IMR-90 (cell line): ENCODE measurements at regions not wholly inside any gene's neighbourhood (a gene's known extent, or its start where the extent isn't known, plus 50 kb on each side); places are given as distances from the start of the nearest gene placed in this dataset.
"Not testable (repeated sequence)": the region's sequence is repeated elsewhere in the genome, so short reads cannot be mapped to it uniquely, and the experiment has no call there.

Experiments used
- ATAC-seq: fragments of 200-7000 bp; cut with Tn5 transposase; 2 replicates; pipeline ENCODE4 v1.9.1; 2020; ENCODE audit warnings: low read depth, mild to moderate bottlenecking, moderate library complexity
- BruUV-seq: library from RNA; stranded (reverse); fragments of 400-500 nt; replicated peaks from 2 replicates; lab custom pipeline; 2021; lab: Mats Ljungman, UMichigan
- CTCF ChIA-PET: fragments of 300-600 bp; formaldehyde crosslinking; extraction: SDS; loops from one replicate; lab custom pipeline; 2021; ENCODE audit warnings: antibody characterized with exemption; lab: Yijun Ruan, JAX
- POLR2A ChIA-PET: fragments of 300-600 bp; sonication (Branson Sonifier 250); formaldehyde crosslinking; loops from one replicate; lab custom pipeline; 2022; ENCODE audit warnings: antibody characterized with exemption; ENCODE audit not compliant: unreplicated experiment; lab: Charles Lee
- DNase-seq: peaks from one replicate; pipeline ENCODE4 v3.0.0; 2013
- H2AFZ ChIP-seq: replicated peaks from 2 replicates; pipeline ENCODE3; 2013; ENCODE audit warnings: low read length, mild to moderate bottlenecking; ENCODE audit not compliant: poor library complexity
- H2AK5ac ChIP-seq: 2 replicates; pipeline ENCODE4 v1.6.1; 2013; ENCODE audit warnings: low read depth, low read length, inconsistent platforms
- H2AK9ac ChIP-seq: replicated peaks from 2 replicates; pipeline ENCODE3; 2013; ENCODE audit warnings: mild to moderate bottlenecking, low read depth, low read length, moderate library complexity; ENCODE audit not compliant: poor library complexity
- H2BK120ac ChIP-seq: 2 replicates; pipeline ENCODE4 v1.6.1; 2013; ENCODE audit warnings: low read depth, low read length, inconsistent platforms
- H2BK15ac ChIP-seq: 3 replicates; pipeline ENCODE4 v1.6.1; 2013; ENCODE audit warnings: low read depth, low read length, inconsistent platforms
- H2BK20ac ChIP-seq: 2 replicates; pipeline ENCODE4 v1.6.1; 2013; ENCODE audit warnings: low read depth, mild to moderate bottlenecking, inconsistent platforms, low read length, moderate library complexity
- H2BK5ac ChIP-seq: 2 replicates; pipeline ENCODE4 v1.6.1; 2013; ENCODE audit warnings: mild to moderate bottlenecking, low read depth, low read length, inconsistent platforms; ENCODE audit not compliant: poor library complexity, severe bottlenecking
- H3K14ac ChIP-seq: replicated peaks from 2 replicates; pipeline ENCODE4 v1.6.1; 2013; ENCODE audit warnings: low read depth, low read length, inconsistent platforms
- H3K18ac ChIP-seq: 2 replicates; pipeline ENCODE4 v1.6.1; 2013; ENCODE audit warnings: low read depth, low read length, control low read depth
- H3K23ac ChIP-seq: 2 replicates; pipeline ENCODE4 v1.6.1; 2013; ENCODE audit warnings: low read depth, low read length, inconsistent platforms
- H3K27ac ChIP-seq: 2 replicates; pipeline ENCODE4 v1.5.1; 2013; ENCODE audit warnings: mild to moderate bottlenecking, control low read depth, low read length; ENCODE audit not compliant: insufficient read depth
- H3K27me3 ChIP-seq: 2 replicates; pipeline ENCODE4 v1.6.1; 2013; ENCODE audit warnings: low read length; ENCODE audit not compliant: control insufficient read depth, insufficient read depth
- H3K36me3 ChIP-seq: 2 replicates; pipeline ENCODE4 v1.6.1; 2013; ENCODE audit warnings: low read length, mixed read lengths; ENCODE audit not compliant: control insufficient read depth, insufficient read depth
- H3K4ac ChIP-seq: 2 replicates; pipeline ENCODE4 v1.6.1; 2013; ENCODE audit warnings: low read depth, low read length, inconsistent platforms
- H3K4me1 ChIP-seq: 2 replicates; pipeline ENCODE4 v1.6.1; 2013; ENCODE audit warnings: low read length, mixed read lengths; ENCODE audit not compliant: control insufficient read depth, insufficient read depth
- H3K4me2 ChIP-seq: 2 replicates; pipeline ENCODE4 v1.6.1; 2013; ENCODE audit warnings: low read depth, mild to moderate bottlenecking, control low read depth, low read length, moderate library complexity
- H3K4me3 ChIP-seq: 2 replicates; pipeline ENCODE4 v1.5.1; 2013; ENCODE audit warnings: low read depth, mild to moderate bottlenecking, control low read depth, low read length, moderate library complexity; ENCODE audit not compliant: insufficient read depth
- H3K56ac ChIP-seq: 2 replicates; pipeline ENCODE4 v1.6.1; 2013; ENCODE audit warnings: low read length, inconsistent platforms; ENCODE audit not compliant: insufficient read depth; ENCODE audit errors: extremely low read depth
- H3K79me1 ChIP-seq, 2 experiments: 2 replicates each; pipeline ENCODE4 v1.6.1; 2013; ENCODE audit warnings: low read length in 2 of 2, inconsistent platforms in 1 of 2, low read depth in 1 of 2
- H3K9ac ChIP-seq: 2 replicates; pipeline ENCODE4 v1.6.1; 2013; ENCODE audit warnings: low read depth, low read length, control low read depth
- H3K9me1 ChIP-seq: 2 replicates; pipeline ENCODE4 v1.6.1; 2013; ENCODE audit warnings: low read length, inconsistent platforms; ENCODE audit not compliant: insufficient read depth
- H3K9me3 ChIP-seq: 2 replicates; pipeline ENCODE4 v1.6.1; 2013; ENCODE audit warnings: low read length; ENCODE audit not compliant: control insufficient read depth, insufficient read depth
- H4K20me1 ChIP-seq: 2 replicates; pipeline ENCODE4 v1.6.1; 2013; ENCODE audit warnings: low read length, inconsistent platforms; ENCODE audit not compliant: insufficient read depth
- H4K5ac ChIP-seq: 2 replicates; pipeline ENCODE4 v1.6.1; 2013; ENCODE audit warnings: mild to moderate bottlenecking, low read depth, low read length, control low read depth
- H4K8ac ChIP-seq, 2 experiments: 2 replicates each; pipeline ENCODE4 v1.6.1; 2013; ENCODE audit warnings: low read depth in 2 of 2, low read length in 2 of 2, control low read depth in 1 of 2, inconsistent platforms in 1 of 2
- H4K91ac ChIP-seq: 2 replicates; pipeline ENCODE4 v1.6.1; 2013; ENCODE audit warnings: low read depth, low read length, inconsistent platforms; ENCODE audit not compliant: insufficient read depth
- dilution Hi-C: fragments of 300-500 bp; cut with HindIII; formaldehyde crosslinking; loops from one replicate; pipeline ENCODE4 v1.14.3; 2018; ENCODE audit warnings: low sequenced_read_pairs; ENCODE audit not compliant: unreplicated experiment
- in situ Hi-C: fragments of 300-500 bp; cut with MboI; formaldehyde crosslinking; loops from 3 replicates; pipeline ENCODE4 v1.14.3; 2019; ENCODE audit warnings: low sequenced_read_pairs, inconsistent platforms, mixed read lengths
- intact Hi-C: fragments of 100-400 bp; cut with micrococcal nuclease; formaldehyde crosslinking; loops from 2 replicates; pipeline ENCODE4 v1.10.0; 2022

GRCh38 chr16:58858577-58858976 is 124.5 kb upstream of the GOT2 start:
- H3K9ac ChIP-seq, H3K27ac ChIP-seq, H2BK15ac ChIP-seq, H4K5ac ChIP-seq, CTCF ChIA-PET, H4K8ac ChIP-seq, H3K4ac ChIP-seq, intact Hi-C loops, H4K20me1 ChIP-seq, H3K27me3 ChIP-seq, H3K9me1 ChIP-seq, ATAC-seq, H3K56ac ChIP-seq, H3K36me3 ChIP-seq, H2BK120ac ChIP-seq, DNase-seq, H4K91ac ChIP-seq, H2AK5ac ChIP-seq, H2BK5ac ChIP-seq, BruUV-seq, POLR2A ChIA-PET, H2BK20ac ChIP-seq, H3K23ac ChIP-seq, H3K79me1 ChIP-seq, H2AK9ac ChIP-seq, H3K9me3 ChIP-seq, H3K18ac ChIP-seq, H3K4me3 ChIP-seq, H3K4me1 ChIP-seq, dilution Hi-C loops, H3K14ac ChIP-seq, H3K4me2 ChIP-seq, H2AFZ ChIP-seq, in situ Hi-C loops: not testable (repeated sequence)
